Astrocyte of the cerebellum (primary cell): ENCODE measurements at regions not wholly inside any gene's neighbourhood (a gene's known extent, or its start where the extent isn't known, plus 50 kb on each side); places are given as distances from the start of the nearest gene placed in this dataset.

Experiments
- DNase-seq: peaks from one replicate; pipeline ENCODE4 v3.0.0-alpha.2; 2011; ENCODE audit warnings: low read depth
- H3K4me3 ChIP-seq: 2 replicates; pipeline ENCODE4 v1.5.1; 2011; ENCODE audit warnings: mild to moderate bottlenecking, low read depth, low read length, moderate library complexity
- CTCF ChIP-seq: IDR thresholded peaks from 2 replicates; pipeline ENCODE4 v1.5.1; 2012; ENCODE audit warnings: low read length, low read depth, moderate library complexity, mild to moderate bottlenecking; ENCODE audit errors: missing control alignments
- in situ Hi-C: cut with HindIII; loops from 2 replicates; pipeline ENCODE4 v1.10.0; 2017; ENCODE audit warnings: low sequenced_read_pairs

- in situ Hi-C loops = no loop called here
- H3K4me3 ChIP-seq = no peak overlapping the region
- DNase-seq = no peak
- TF ChIP-seq CTCF = no peak
These were observed 139.2 kb downstream of the SEC16B start for GRCh38 chr1:177830531-177831135.

- no peak overlapping the region for H3K4me3 ChIP-seq
- TF ChIP-seq CTCF = no peak
- no peak for DNase-seq
- in situ Hi-C loops = no loop called here
These were observed 144.5 kb downstream of the SEC16B start for GRCh38 chr1:177825276-177825901.

- in situ Hi-C loops = loop anchor here (5.0 kb wide), 1 partner anchor 38 kb away; no protein-coding TSS in a partner anchor
These were observed 145.3 kb downstream of the SEC16B start for GRCh38 chr1:177824508-177824982.

GRCh38 chr1:177820213-177820612 lies 149.6 kb downstream of the SEC16B start:
- H3K4me3 ChIP-seq = no peak overlapping the region
- TF ChIP-seq CTCF = no peak
- in situ Hi-C loops = loop anchor here (5.0 kb wide), 1 partner anchor 42 kb away; no protein-coding TSS in a partner anchor
- DNase-seq = no peak

More at GRCh38 chr1:177824508-177824982, 145.3 kb downstream of the SEC16B start:
- TF ChIP-seq CTCF = no peak
- no peak overlapping the region for H3K4me3 ChIP-seq
- no peak for DNase-seq

- TF ChIP-seq CTCF = no peak
- H3K4me3 ChIP-seq = no peak overlapping the region
- in situ Hi-C loops = no loop called here
- no peak for DNase-seq
These were observed 151.7 kb downstream of the SEC16B start for GRCh38 chr1:177817937-177818875.

GRCh38 chr1:177812650-177813049 lies 157.2 kb downstream of the SEC16B start:
- H3K4me3 ChIP-seq = no peak overlapping the region
- in situ Hi-C loops = no loop called here
- no peak for DNase-seq
- TF ChIP-seq CTCF = no peak
